ENCODE measurements at regions not wholly inside any gene's neighbourhood (a gene's known extent, or its start where the extent isn't known, plus 50 kb on each side); places are given as distances from the start of the nearest gene placed in this dataset.

DNA sequence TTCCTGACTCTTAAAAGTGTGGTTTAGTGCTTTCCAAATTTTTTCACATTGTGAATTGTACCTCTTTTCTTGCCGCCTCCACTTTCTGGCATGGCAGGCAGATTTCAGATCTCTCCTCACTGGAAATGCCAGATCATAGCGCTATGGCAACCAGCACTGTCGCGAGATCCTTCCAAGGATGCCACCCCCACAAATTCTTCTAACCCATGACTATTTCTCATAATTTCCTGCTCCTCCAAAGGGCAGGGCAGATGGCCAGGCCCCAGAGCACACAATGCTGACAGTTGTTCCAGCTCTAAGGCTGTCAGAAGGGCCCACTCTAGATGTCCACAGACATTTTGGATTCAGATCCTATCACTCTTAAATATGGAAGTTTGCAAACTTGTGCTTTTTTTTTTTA is 446.2 kb upstream of the RIOK2 start:
- TF ChIP-seq POLR2A (IDR thresholded peaks at IDR 0.05) (no peak), POLR2AphosphoS5 (IDR thresholded peaks at IDR 0.05; ENCODE audit: insufficient read depth in 1 of 2, low read depth in 1 of 2) (no peak)
